8988T (cell line): ENCODE measurements at regions not wholly inside any gene's neighbourhood (a gene's known extent, or its start where the extent isn't known, plus 50 kb on each side); places are given as distances from the start of the nearest gene placed in this dataset.
"Not testable (repeated sequence)": the region's sequence is repeated elsewhere in the genome, so short reads cannot be mapped to it uniquely, and the experiment has no call there.

Experiments
- DNase-seq: peaks from one replicate; pipeline ENCODE4 v3.0.0; 2011

GRCh38 chr10:11691319-11691755, 50.8 kb upstream of the ECHDC3 start:
- DNase-seq, result no peak

GRCh38 chr10:11689945-11690736, 52.0 kb upstream of the ECHDC3 start:
- no peak for DNase-seq

GRCh38 chr10:11688448-11688795, 53.8 kb upstream of the ECHDC3 start:
- not testable (repeated sequence) for DNase-seq

GRCh38 chr10:11687779-11688447, 54.3 kb upstream of the ECHDC3 start:
- no peak for DNase-seq

- no peak for DNase-seq
These were observed 54.8 kb upstream of the ECHDC3 start for GRCh38 chr10:11687357-11687771.

GRCh38 chr10:11685787-11686218, 56.4 kb upstream of the ECHDC3 start:
- DNase-seq, result no peak

DNA sequence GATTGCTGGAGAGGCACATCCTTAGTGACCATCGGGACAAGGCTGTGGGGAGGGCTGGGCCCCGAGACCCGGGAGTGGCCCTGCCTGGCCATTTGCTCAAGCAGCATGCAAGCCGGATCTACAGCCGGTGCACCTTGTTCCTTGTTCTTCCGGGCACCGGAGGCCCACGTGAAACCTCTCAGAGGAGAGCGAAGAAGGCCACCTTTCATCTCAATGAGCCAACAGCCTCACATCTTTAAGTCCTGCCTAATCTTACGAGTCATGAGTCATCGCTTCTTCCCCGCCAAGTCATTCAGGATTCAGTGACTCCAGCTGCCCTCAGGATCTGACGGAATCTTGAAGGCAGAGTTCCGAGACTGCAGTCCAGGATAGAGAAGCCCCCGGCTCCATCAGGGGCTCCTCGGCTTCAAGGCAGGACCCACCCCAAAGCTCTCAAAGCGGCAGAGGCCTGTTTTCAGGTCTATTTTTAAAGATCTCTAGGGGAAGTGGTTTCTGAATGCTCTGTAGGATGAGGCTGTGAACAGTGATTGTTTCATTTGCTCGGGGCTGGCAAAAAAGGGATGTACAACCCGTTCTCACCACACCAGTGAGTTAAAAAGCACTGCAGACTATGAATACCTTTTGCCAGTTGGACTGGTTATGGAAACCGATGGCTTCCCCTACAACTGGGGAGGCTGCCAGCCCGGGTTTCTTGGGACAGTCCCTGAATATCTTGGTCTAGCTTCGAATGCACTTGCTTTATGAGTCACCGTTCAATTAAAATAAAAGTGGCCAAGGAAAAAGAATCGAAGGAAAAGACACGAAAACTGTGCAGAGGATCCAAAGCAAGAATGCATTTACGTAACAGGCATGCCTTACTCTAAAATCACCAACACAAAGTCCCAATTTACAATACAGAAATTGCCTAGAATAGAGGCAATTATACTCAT, 57.2 kb upstream of the ECHDC3 start:
- peak; percentile 74 for DNase-seq

- not testable (repeated sequence) for DNase-seq
These were observed 57.9 kb upstream of the ECHDC3 start for GRCh38 chr10:11684341-11684716.

GRCh38 chr10:11683529-11684320, 58.5 kb upstream of the ECHDC3 start:
- DNase-seq, result no peak

DNA sequence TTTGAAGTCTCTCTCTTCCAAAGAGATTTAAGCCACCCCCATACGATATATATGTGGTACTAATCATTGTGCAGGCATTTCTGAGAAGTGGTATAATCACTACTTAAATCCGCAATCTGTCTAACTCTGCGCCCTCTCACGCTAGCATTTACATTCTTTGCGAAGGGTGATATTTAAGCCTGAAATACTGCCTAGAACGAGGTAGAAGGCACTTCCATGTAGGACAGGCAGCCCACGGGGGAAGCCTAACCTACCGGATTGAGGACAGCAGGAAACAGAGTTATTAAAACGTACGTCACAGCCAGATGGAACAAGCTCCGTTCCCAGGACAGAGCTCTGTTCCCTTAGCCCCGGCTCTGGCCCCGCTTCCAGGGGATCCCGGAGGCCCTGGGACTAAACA, 59.3 kb upstream of the ECHDC3 start:
- DNase-seq, result no peak

DNA sequence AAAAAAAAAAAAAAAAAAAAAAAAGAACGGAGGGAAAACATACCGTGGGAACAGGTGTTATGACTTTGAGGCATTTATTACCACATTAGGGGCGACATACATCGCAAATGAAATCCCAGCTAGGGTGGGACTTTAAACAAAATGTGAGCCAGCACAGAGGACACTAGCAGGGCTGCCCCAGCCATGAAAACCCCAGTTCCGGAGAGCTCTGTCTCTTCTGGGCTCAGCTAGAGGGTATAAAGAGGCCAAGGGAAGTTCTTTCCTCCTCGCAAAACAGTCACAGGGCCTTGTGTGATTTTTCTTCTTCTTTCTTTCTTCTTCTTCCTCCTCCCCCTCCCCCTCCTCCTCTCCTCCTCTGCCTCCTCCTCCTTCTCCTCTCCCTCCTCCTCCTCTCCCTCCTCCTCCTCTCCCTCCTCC, 59.9 kb upstream of the ECHDC3 start:
- DNase-seq, result no peak

- DNase-seq, result no peak
These were observed 61.7 kb upstream of the ECHDC3 start for GRCh38 chr10:11680496-11680895.

GRCh38 chr10:11679946-11680345, 62.2 kb upstream of the ECHDC3 start:
- no peak for DNase-seq

DNA sequence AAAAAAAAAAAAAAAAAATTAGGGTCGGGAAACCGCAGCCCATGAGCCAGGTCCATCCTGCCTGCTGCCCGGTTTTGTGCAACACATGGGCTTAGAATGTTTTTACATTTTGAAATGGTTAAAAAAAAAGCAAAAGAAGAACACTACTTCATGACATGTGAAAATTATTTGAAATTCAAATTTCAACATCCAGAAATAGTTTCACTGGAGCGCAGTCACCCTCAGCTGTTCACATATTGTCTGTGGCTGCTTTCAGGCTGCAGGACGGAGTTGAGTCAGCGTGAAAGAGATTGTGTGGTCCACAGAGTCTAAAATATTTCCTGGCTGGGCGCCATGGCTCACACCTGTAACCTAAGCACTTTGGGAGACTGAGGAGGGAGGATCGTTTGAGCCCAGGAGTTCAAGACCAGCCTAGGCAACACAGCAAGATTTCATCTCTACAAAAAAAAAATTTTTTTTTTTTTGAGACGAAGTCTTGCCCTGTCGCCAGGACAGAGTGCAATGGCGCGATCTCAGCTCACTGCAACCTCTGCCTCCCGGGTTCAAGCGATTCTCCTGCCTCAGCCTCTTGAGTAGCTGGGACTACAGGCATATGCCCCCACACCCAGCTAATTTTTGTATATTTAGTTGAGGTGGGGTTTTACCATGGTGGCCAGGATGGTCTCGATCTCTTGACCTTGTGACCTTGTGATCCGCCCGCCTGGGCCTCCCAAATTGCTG, 63.9 kb upstream of the ECHDC3 start:
- no peak for DNase-seq

DNA sequence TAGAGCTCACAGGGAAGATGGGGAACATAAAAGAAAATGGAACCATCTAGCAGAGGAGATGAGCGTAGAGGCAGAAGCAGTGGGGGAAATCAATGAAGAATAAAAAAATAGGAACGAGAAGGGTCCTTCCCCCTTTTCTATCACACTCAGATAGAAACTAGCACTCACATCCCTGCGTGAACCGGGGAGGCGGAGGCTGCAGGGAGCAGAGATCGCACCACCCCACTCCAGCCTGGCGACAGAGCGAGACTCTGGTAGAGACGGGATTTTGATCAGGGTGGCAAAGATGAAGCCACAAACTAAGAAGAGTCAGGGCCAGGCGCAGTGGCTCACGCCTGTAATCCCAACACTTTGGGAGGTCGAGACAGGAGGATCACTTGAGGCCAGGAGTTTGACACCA, 64.7 kb upstream of the ECHDC3 start:
- DNase-seq, result no peak

DNA sequence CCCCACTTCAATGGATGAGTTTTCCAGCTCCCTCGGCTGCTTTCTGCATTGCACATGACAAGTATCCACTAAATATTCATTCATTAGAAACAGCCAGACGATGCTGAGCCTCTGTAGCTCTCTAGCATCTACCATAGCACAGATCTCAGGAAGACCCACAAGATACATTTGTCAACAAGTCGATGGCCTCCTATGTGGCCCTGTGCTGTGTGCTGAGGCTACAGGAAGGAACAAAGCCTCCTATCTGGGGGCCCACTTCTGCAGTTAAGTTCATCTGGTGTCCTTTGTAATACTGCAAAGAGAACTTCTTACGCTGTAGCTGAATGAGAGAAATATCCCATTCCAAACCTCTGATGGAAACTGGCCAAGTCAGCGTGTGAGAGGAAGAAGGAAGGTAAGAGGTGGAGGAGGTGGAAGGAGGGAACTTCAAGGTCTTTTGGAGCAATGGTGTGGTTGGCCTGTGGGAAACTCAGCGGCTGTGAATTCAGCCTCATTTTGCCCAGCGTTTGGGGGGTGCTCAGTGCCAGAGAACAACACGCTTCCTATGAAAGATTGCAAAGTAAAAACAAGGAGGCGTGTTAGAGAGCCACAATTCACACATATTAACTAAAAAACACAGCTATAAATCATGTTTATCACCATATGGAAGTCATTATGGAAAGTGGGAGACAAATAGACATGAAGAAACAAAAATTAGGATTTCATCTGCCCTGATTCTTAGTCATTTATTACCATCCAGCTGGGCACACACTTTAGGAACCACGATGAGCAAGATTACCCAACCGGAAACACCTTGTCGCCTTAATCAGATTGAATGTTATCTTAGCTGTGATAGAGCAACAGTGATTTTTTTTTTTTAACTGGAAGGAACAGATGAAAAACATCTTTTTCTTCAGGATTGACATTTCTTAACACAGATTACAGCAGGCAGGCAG, 62.2 kb upstream of the USP6NL start:
- DNase-seq, result no peak

DNA sequence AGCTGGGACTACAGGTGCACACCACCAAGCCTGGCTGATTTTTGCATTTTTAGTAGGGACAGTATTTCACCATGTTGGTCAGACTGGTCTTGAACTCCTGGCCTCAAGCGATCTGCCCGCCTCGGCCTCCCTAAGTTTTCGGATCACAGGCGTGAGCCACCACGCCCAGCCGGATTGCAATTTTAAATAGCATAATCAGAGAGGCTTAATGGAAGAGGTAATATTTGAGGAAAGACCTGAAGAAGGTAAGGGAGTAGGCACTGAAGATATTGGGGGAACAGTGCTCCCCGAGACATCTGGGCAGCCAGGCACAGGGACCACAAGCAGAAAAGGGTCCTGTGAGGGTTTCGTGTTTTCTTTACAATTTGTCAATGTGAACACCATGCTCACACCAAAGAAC, 61.4 kb upstream of the USP6NL start:
- DNase-seq, result no peak

DNA sequence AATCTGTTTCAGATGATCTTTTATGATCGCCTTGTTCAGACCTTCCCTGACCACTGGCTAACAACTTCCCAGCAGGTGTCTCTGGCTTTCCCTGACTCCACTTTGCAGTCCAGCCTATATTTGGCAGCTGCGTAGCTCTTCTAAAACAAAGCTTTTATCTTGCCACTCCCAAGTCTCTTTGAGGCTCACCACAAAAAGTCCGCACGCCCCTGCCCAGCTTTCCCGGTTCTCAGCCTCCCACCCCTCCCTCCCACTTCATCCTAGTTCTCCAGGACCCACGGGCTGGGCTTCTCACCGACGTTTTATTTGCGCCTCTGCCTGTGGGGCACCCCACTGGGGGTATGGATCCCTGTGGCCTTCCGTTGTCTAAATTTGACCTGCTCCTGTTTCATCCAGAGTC, 58.9 kb upstream of the USP6NL start:
- DNase-seq, result no peak

DNA sequence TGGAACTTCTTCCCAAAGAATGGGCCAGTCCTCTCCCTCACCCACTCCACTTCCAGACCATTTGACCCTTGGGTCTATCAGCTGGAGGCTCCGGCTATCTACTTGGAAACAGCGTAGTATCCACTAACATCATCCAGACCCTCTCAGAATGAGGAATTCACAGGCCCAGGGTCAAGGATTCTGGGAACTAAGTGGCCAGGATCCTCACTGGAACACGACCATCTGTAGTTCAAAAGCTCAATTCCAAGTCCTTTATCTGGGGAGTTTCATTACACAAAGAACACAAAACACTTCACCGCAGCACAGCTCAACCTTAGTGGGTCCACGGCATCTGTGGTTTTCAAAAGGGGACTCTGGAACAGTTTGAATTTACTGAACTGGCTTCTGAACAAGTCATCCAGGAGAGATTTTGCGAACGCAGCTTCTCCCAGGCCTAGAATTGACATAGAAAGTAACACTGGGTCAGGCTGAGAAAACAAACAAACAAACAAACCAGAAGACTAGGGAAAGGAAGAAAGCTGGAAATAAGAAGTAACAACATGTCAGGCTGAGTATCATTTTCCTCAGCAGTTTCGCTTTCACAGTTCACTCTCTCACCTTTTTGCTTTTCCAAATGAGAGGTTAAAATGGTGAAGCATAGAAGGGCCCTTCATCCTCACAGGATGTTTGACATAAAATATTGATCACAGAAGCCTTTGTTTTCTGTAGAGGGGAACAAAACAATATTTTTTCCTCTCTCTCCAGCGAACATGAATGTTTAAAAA, 57.6 kb upstream of the USP6NL start:
- no peak for DNase-seq

DNA sequence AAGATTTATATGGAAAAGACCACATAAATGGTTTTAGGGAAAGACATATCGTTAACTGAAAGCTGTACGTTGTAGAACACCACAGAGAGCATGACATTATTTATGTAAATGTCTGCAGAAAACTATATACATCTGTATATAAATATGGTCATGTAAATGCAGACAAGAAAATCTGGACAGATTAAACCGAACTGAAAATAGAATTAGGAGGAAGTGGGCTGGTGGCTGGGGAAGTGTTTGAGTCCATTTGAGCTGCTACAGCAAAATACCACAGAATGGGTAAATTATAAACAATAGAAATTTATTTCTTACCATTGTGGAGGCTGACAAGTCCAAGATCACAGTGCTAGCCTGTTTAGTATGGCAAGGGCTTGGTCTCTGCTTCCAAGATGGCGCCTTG, 56.3 kb upstream of the USP6NL start:
- no peak for DNase-seq
